Esophagus squamous epithelium (tissue), 5 donors: ENCODE measurements at regions not wholly inside any gene's neighbourhood (a gene's known extent, or its start where the extent isn't known, plus 50 kb on each side); places are given as distances from the start of the nearest gene placed in this dataset.

Source experiments
- DNase-seq: peaks from one replicate; lab custom pipeline; 2025; lab: John Stamatoyannopoulos, UW
- H3K27ac ChIP-seq, 4 donors: fragments of 200-600 bp; sonication (generic); one replicate each; pipeline ENCODE4 v1.5.1; 2016 to 2019; ENCODE audit warnings: mild to moderate bottlenecking in 1 of 4
- H3K27me3 ChIP-seq, 4 donors: fragments of 200-600 bp; sonication (generic); 1 replicate in 3 of 4; 2 replicates in 1 of 4; pipeline versions ENCODE4 v1.5.1 to v1.6.0; 2017 to 2021; ENCODE audit warnings: antibody characterized with exemption in 1 of 4
- H3K36me3 ChIP-seq, 3 donors: fragments of 200-600 bp; sonication (generic); one replicate each; pipeline ENCODE4 v1.5.1; 2016 to 2019
- H3K4me1 ChIP-seq, 3 donors: fragments of 200-600 bp; sonication (generic); one replicate each; pipeline ENCODE4 v1.5.1; 2017 to 2019
- H3K4me3 ChIP-seq, 4 donors: fragments of 200-600 bp; sonication (generic); 1 replicate in 3 of 4; 2 replicates in 1 of 4; pipeline ENCODE4 v1.5.1; 2016 to 2019; ENCODE audit warnings: mild to moderate bottlenecking in 2 of 4, moderate library complexity in 1 of 4
- H3K9me3 ChIP-seq, 3 donors: fragments of 200-600 bp; sonication (generic); one replicate each; pipeline ENCODE4 v1.5.1; 2016 to 2019
- POLR2A ChIP-seq, 4 donors: fragments of 450-650 bp; IDR thresholded peaks; one replicate each; pipeline ENCODE4 v1.6.1; 2017; ENCODE audit warnings: antibody characterized with exemption in 4 of 4, mild to moderate bottlenecking in 4 of 4, moderate library complexity in 3 of 4
- WGBS, 2 donors: methylation state at CpG; one replicate each; pipeline ENCODE4 v1.1.5; 2018; 5-methylcytosine and 5-hydroxymethylcytosine counted together
- intact Hi-C: fragments of 100-400 bp; cut with DNase I; formaldehyde crosslinking; loops from one replicate; pipeline ENCODE4 v1.15.0; 2022
- TF ChIP-seq, protein P1 (sequence below), 6 experiments: fragments of 450-650 bp in 4 of 6; fragments of 200-600 bp in 2 of 6; sonication (generic) in 2 of 6; IDR thresholded peaks; one replicate each; pipeline ENCODE4 v1.5.1; 2016 to 2019; ENCODE audit warnings: antibody characterized with exemption in 6 of 6, mild to moderate bottlenecking in 4 of 6, moderate library complexity in 4 of 6
- donor health status: DM: yes; HTN: yes; CAD: no.

DNA sequence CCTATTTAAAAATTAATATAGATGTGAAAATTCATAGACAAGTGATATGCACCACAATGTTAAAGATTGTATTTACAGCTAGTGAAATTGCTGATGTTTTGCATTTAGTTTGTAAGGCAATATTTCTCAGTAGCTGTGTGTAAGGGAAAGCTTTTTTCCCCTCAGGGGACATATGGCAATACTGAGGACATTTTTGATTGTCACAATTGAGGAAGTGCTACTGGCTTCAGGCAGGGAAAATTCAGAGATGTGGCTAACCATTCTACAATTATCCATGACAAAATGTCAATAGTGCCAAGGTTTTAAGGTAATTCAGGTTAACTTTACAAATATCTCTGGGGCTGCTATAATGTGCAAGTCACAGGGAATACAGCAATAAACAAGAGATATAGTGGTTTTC is 66.1 kb upstream of the IL15 start:
- DNase-seq = no peak
- Histone ChIP-seq H3K27me3 (no peaks in the 10 kb centered on the region), H3K4me3 (no peak overlapping the region), H3K27ac (no peak overlapping the region), H3K9me3 (no peaks in the 10 kb centered on the region), H3K36me3 (no peaks in the 10 kb centered on the region), H3K4me1 (peaks cover 0 to 3% (median 0%) of the 10 kb centered on the region in 3 donors)
- TF ChIP-seq POLR2A (IDR thresholded peaks at IDR 0.05) = no peak
- TF ChIP-seq, protein P1, sequence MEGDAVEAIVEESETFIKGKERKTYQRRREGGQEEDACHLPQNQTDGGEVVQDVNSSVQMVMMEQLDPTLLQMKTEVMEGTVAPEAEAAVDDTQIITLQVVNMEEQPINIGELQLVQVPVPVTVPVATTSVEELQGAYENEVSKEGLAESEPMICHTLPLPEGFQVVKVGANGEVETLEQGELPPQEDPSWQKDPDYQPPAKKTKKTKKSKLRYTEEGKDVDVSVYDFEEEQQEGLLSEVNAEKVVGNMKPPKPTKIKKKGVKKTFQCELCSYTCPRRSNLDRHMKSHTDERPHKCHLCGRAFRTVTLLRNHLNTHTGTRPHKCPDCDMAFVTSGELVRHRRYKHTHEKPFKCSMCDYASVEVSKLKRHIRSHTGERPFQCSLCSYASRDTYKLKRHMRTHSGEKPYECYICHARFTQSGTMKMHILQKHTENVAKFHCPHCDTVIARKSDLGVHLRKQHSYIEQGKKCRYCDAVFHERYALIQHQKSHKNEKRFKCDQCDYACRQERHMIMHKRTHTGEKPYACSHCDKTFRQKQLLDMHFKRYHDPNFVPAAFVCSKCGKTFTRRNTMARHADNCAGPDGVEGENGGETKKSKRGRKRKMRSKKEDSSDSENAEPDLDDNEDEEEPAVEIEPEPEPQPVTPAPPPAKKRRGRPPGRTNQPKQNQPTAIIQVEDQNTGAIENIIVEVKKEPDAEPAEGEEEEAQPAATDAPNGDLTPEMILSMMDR (IDR thresholded peaks at IDR 0.05) = no peak
- intact Hi-C loops = no loop called here

DNA sequence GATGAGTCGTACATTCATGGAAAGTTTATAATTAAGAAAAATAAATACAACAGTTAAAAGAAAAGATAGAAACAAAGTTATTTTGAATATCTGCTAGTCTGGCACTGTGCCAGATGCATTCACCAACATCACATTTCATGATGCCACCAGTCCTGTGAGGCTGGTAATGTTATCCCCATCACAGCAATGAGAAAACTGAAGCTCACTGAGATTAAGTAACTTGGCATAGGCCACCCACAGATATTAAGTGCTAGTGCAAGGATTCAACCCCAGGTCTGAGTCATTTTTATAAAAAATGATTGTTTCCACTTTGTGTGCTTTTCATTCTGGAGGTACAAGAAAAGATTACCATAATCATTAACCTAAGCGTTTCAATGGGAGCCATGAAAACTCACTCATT is 65.0 kb upstream of the IL15 start:
- Histone ChIP-seq H3K4me1 (no peaks in the 10 kb centered on the region), H3K27me3 (no peaks in the 10 kb centered on the region), H3K27ac (no peak overlapping the region), H3K9me3 (no peaks in the 10 kb centered on the region), H3K36me3 (no peaks in the 10 kb centered on the region), H3K4me3 (no peak overlapping the region)
- 64 to 70% methylated on average over 2 of the region's 2 CpGs for WGBS, 2 donors
- TF ChIP-seq, protein P1 (IDR thresholded peaks at IDR 0.05) = no peak
- DNase-seq = no peak
- intact Hi-C loops = no loop called here

DNA sequence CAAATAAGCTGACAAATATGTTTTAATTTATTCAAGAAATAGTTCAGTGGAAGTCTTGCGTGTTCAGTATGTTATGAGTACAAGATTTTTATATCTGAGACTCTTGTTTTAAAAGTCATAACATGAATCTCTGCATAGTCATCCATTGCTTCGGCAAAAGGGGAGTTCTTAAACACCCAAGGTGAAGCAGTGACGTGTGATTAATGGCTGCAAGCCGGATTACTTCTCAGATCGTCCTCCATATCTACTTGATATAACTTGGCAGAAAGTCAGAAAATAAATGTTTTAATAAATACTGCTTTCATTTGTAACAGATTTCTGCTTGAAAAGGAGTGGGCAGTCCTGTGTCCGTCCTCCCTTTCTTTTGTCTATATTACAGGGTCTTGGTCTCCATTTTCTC is 64.6 kb upstream of the IL15 start:
- Histone ChIP-seq H3K4me1 (no peaks in the 10 kb centered on the region), H3K4me3 (no peak overlapping the region), H3K9me3 (no peaks in the 10 kb centered on the region), H3K27ac (no peak overlapping the region), H3K36me3 (no peaks in the 10 kb centered on the region), H3K27me3 (no peaks in the 10 kb centered on the region)
- intact Hi-C loops = no loop called here
- DNase-seq = no peak
- WGBS, 2 donors = 64 to 65% methylated on average over 6 of the region's 6 CpGs
- TF ChIP-seq, protein P1 (IDR thresholded peaks at IDR 0.05) = no peak
- TF ChIP-seq POLR2A (IDR thresholded peaks at IDR 0.05) = no peak

DNA sequence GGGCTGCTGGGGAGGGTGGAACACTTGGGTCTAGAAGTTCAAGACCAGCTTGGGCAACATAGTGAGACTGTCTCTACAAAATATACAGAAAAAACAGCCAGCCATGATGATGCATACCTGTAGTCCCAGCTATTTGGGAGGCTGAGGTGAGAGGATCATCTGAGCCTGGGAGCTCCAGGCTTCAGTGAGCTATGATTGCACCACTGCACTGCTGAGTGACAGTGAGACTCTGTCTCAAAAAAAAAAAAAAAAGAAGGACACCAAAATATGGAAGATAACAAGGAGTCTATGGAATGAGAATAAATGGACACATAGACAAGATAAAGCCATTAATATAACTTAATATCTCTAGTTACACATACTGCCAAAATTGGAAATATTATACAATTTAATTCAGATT is 62.7 kb upstream of the IL15 start:
- intact Hi-C loops = no loop called here
- H3K27ac ChIP-seq = no peak overlapping the region
- no peak for DNase-seq
- no peaks in the 10 kb centered on the region for H3K36me3 ChIP-seq
- H3K4me3 ChIP-seq = no peak overlapping the region
- TF ChIP-seq, protein P1 (IDR thresholded peaks at IDR 0.05) = no peak
- no peak for TF ChIP-seq POLR2A (IDR thresholded peaks at IDR 0.05)
- H3K9me3 ChIP-seq = no peaks in the 10 kb centered on the region
- H3K4me1 ChIP-seq = no peaks in the 10 kb centered on the region
- H3K27me3 ChIP-seq = no peaks in the 10 kb centered on the region

DNA sequence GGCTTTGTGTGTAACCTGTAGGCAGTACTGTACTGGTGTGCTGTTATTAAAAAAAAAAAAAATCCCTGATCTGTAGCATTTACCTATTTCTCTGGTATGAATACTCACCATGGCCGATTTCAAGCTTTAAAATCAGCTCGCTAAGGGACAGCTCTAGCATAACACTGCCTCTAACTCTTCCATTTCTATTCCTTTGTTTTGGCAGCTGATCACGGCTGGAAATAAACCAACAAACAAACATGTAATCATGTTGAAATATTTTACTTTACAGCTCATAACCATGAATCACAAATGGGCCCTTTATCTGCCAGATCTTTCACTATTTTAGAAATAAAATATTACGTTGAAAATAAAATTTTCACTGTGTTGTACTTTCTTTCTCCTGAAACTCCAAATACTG is 60.5 kb upstream of the IL15 start:
- WGBS, 2 donors = 59 to 66% methylated on average over 4 of the region's 4 CpGs
- intact Hi-C loops = no loop called here
- Histone ChIP-seq H3K27me3 (no peaks in the 10 kb centered on the region), H3K9me3 (no peaks in the 10 kb centered on the region), H3K36me3 (no peaks in the 10 kb centered on the region), H3K27ac (no peak overlapping the region), H3K4me1 (no peaks in the 10 kb centered on the region), H3K4me3 (no peak overlapping the region)
- TF ChIP-seq POLR2A (IDR thresholded peaks at IDR 0.05) = no peak
- TF ChIP-seq, protein P1 (IDR thresholded peaks at IDR 0.05) = no peak
- DNase-seq = no peak
